ENCODE measurements at regions not wholly inside any gene's neighbourhood (a gene's known extent, or its start where the extent isn't known, plus 50 kb on each side); places are given as distances from the start of the nearest gene placed in this dataset.

- no peak for DNase-seq
These were observed 206.1 kb upstream of the ARHGAP20 start for GRCh38 chr11:110918351-110918750.

- DNase-seq, result no peak
These were observed 200.2 kb upstream of the ARHGAP20 start for GRCh38 chr11:110912437-110912836.

- no peak for DNase-seq
These were observed 198.1 kb upstream of the ARHGAP20 start for GRCh38 chr11:110910384-110910783.

- DNase-seq, result no peak
These were observed 197.1 kb upstream of the ARHGAP20 start for GRCh38 chr11:110909336-110909735.

GRCh38 chr11:110908401-110909105, 196.3 kb upstream of the ARHGAP20 start:
- DNase-seq, result peak in 1 of 3 experiments; percentile 51

GRCh38 chr11:110907629-110908028, 195.4 kb upstream of the ARHGAP20 start:
- no peak for DNase-seq

GRCh38 chr11:110903830-110904229, 191.6 kb upstream of the ARHGAP20 start:
- no peak for DNase-seq

- no peak for DNase-seq
These were observed 191.1 kb upstream of the ARHGAP20 start for GRCh38 chr11:110903378-110903777.

GRCh38 chr11:110901441-110901840, 189.2 kb upstream of the ARHGAP20 start:
- DNase-seq, result no peak

GRCh38 chr11:110900426-110900825, 188.2 kb upstream of the ARHGAP20 start:
- no peak for DNase-seq

- no peak for DNase-seq
These were observed 184.8 kb upstream of the ARHGAP20 start for GRCh38 chr11:110897035-110897434.

GRCh38 chr11:110896358-110896757, 184.1 kb upstream of the ARHGAP20 start:
- DNase-seq, result no peak

- no peak for DNase-seq
These were observed 182.0 kb upstream of the ARHGAP20 start for GRCh38 chr11:110894224-110894623.

- no peak for DNase-seq
These were observed 180.6 kb upstream of the ARHGAP20 start for GRCh38 chr11:110892741-110893285.

GRCh38 chr11:110891411-110891810, 179.2 kb upstream of the ARHGAP20 start:
- DNase-seq, result no peak

GRCh38 chr11:110890995-110891394, 178.8 kb upstream of the ARHGAP20 start:
- DNase-seq, result no peak

GRCh38 chr11:110886288-110886970, 174.2 kb upstream of the ARHGAP20 start:
- DNase-seq, result no peak

- no peak for DNase-seq
These were observed 171.0 kb upstream of the ARHGAP20 start for GRCh38 chr11:110883256-110883655.

- no peak for DNase-seq
These were observed 166.3 kb upstream of the ARHGAP20 start for GRCh38 chr11:110878513-110878912.

- no peak for DNase-seq
These were observed 162.3 kb upstream of the ARHGAP20 start for GRCh38 chr11:110874437-110875030.

GRCh38 chr11:110873975-110874374, 161.7 kb upstream of the ARHGAP20 start:
- DNase-seq, result no peak

- DNase-seq, result no peak
These were observed 158.7 kb upstream of the ARHGAP20 start for GRCh38 chr11:110870816-110871522.

GRCh38 chr11:110867951-110868350, 155.7 kb upstream of the ARHGAP20 start:
- DNase-seq, result no peak

All from NCI-H1417 (cell line).